ENCODE measurements at regions not wholly inside any gene's neighbourhood (a gene's known extent, or its start where the extent isn't known, plus 50 kb on each side); places are given as distances from the start of the nearest gene placed in this dataset.
A peak's percentile ranks its signal among the peaks of the same experiment; 100 is the strongest.

DNA sequence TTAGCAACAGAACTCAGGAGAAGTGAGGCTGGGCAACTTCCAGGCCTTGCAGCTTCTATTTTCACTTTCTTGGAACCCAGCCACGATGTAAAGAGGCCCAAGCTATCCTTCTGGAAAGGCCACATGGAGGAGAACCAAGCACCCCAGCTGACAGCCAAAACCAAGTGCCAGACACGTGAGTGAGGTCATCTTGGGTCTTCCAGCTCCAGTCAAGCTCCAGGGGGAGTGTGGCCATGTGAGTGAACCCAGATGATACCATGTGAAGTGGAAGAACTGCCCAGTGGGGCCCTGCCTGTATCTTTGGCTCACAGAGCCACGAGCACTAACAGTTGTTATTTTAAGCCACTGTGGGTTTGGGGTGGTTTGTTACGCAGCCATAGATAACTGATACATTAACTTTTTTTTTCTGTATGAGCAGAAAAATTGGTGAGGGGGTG lies 126.8 kb upstream of the MAP1LC3B2 start:
- Histone ChIP-seq H3K4me1 (peaks cover 0 to 8% of the 10 kb centered on the region in 2 donors), H3K27ac (peak overlapping the region; percentile 22 to 25), H3K9me3 (no peaks in the 10 kb centered on the region), H3K27me3 (no peaks in the 10 kb centered on the region), H3K36me3 (no peaks in the 10 kb centered on the region), H3K4me3 (no peak overlapping the region)
- intact Hi-C loops (cut with DNase I; ENCODE audit: low total_unique reads) = loop anchor here (10.0 kb wide), 1 partner anchor 48 kb away; no protein-coding TSS in a partner anchor
- TF ChIP-seq, protein P1, sequence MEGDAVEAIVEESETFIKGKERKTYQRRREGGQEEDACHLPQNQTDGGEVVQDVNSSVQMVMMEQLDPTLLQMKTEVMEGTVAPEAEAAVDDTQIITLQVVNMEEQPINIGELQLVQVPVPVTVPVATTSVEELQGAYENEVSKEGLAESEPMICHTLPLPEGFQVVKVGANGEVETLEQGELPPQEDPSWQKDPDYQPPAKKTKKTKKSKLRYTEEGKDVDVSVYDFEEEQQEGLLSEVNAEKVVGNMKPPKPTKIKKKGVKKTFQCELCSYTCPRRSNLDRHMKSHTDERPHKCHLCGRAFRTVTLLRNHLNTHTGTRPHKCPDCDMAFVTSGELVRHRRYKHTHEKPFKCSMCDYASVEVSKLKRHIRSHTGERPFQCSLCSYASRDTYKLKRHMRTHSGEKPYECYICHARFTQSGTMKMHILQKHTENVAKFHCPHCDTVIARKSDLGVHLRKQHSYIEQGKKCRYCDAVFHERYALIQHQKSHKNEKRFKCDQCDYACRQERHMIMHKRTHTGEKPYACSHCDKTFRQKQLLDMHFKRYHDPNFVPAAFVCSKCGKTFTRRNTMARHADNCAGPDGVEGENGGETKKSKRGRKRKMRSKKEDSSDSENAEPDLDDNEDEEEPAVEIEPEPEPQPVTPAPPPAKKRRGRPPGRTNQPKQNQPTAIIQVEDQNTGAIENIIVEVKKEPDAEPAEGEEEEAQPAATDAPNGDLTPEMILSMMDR (IDR thresholded peaks at IDR 0.05) = no peak
- no peak for TF ChIP-seq POLR2A (IDR thresholded peaks at IDR 0.05)
- peak; percentile 43 to 57 for DNase-seq

DNA sequence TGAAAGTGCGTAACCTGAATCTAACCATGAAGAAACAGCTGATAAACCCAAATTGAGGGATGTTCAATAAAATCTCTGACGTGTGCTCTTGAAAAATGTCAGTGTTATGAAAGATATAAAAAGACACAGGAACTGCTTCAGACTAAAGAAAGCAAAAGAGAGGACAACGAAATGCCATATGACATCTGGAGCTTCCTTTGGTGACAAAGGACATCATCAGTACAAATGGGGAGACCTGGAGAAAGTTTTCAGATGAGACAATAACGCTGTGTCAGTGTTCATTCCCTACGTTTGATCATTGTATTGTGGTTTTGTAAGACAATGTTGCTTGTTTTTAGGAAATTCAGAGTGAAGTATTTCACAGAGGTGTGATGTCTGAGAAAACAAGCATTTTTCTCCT lies 125.9 kb upstream of the MAP1LC3B2 start:
- Histone ChIP-seq H3K36me3 (no peaks in the 10 kb centered on the region), H3K4me3 (no peak overlapping the region), H3K9me3 (no peaks in the 10 kb centered on the region), H3K27ac (peak overlapping the region; percentile 73 to 75), H3K27me3 (no peaks in the 10 kb centered on the region), H3K4me1 (peaks cover 0 to 8% of the 10 kb centered on the region in 2 donors)
- DNase-seq = no peak
- intact Hi-C loops (cut with DNase I; ENCODE audit: low total_unique reads) = loop anchor here (10.0 kb wide), 1 partner anchor 48 kb away; no protein-coding TSS in a partner anchor
- TF ChIP-seq POLR2A (IDR thresholded peaks at IDR 0.05) = no peak
- TF ChIP-seq, protein P1 (IDR thresholded peaks at IDR 0.05) = no peak

DNA sequence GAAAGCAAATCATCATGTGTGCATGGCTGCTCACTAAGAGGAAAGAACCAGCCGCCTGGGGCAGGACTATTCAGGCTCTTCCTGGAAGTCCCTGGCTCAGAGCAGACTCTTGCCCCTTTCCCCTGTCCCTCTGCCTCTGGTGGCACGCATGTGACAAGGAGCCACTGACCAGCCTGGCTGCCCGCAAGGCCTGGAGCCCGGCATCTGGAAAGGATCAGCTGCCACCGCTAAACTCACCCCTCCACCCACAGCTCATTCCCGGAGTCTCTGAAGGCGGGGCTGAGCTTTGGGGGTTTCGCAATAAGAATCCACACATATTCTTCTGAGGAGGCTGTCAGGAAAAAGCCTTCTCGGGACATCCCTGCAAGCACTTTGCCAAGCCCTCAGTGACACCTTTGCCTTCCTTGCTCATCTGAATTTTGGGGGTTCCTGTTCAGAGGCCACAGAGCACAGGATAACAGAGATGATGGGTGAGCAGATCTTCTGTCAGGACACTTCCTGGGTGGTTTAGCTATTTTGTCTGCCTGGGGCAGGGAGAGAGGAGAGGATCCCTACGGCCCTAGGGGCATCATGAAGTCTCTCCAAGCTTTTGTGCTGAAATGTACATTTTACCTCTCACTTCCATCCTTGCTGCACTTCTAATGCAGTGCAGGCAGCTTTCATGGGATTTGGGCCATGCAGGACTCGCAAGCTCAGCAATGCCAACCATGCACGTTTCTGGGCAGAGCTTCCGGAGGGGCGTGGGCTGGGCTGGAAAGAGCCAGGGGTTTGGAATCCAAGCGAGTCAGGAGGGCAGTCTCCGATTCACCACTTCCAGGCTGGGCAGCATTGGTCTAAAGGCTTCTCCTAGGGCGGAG lies 124.8 kb upstream of the MAP1LC3B2 start:
- H3K4me1 ChIP-seq = peaks cover 0 to 8% of the 10 kb centered on the region in 2 donors
- no peaks in the 10 kb centered on the region for H3K27me3 ChIP-seq
- peak overlapping the region; percentile 73 to 75 for H3K27ac ChIP-seq
- H3K9me3 ChIP-seq = no peaks in the 10 kb centered on the region
- H3K36me3 ChIP-seq = no peaks in the 10 kb centered on the region
- peak overlapping the region; percentile 0 to 28 for H3K4me3 ChIP-seq
- TF ChIP-seq, protein P1 (IDR thresholded peaks at IDR 0.05) = no peak
- no peak for TF ChIP-seq POLR2A (IDR thresholded peaks at IDR 0.05)
- intact Hi-C loops (cut with DNase I; ENCODE audit: low total_unique reads) = loop anchor here (10.0 kb wide), 1 partner anchor 50 kb away; no protein-coding TSS in a partner anchor
- peak; percentile 88 to 91 for DNase-seq

DNA sequence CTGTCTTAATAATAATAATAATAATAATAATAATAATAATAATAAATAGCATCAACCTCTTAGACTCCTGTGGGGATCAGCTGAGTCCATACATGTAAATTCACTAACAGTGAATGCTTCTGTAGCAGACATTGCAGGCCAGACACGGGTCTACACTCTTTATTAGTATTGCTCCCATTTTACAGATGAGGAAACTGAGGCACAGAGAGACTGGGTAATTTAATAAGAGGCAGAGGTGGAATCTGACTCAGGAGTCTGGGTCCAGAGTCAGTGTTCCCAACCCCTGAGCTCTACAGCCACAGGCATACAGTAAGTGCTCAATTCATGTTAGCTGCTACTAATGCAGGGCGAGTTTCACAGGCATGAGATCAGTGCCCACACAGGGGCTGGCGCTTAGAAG lies 123.2 kb upstream of the MAP1LC3B2 start:
- Histone ChIP-seq H3K4me1 (peaks cover 0 to 8% of the 10 kb centered on the region in 2 donors), H3K27ac (no peak overlapping the region), H3K9me3 (no peaks in the 10 kb centered on the region), H3K27me3 (no peaks in the 10 kb centered on the region), H3K36me3 (no peaks in the 10 kb centered on the region), H3K4me3 (no peak overlapping the region)
- intact Hi-C loops (cut with DNase I; ENCODE audit: low total_unique reads) = loop anchor here (10.0 kb wide), 1 partner anchor 51 kb away; no protein-coding TSS in a partner anchor
- no peak for DNase-seq
- TF ChIP-seq, protein P1 (IDR thresholded peaks at IDR 0.05) = no peak
- no peak for TF ChIP-seq POLR2A (IDR thresholded peaks at IDR 0.05)
